OCI-LY1 (cell line): ENCODE measurements at regions not wholly inside any gene's neighbourhood (a gene's known extent, or its start where the extent isn't known, plus 50 kb on each side); places are given as distances from the start of the nearest gene placed in this dataset.

Experiments
- H2AFZ ChIP-seq: fragments of 200-600 bp; sonication (generic), shearing (Covaris generic); 2 replicates; pipeline ENCODE4 v1.6.0; 2014; ENCODE audit warnings: antibody characterized with exemption, mild to moderate bottlenecking, low read length
- H3F3A ChIP-seq: fragments of 200-600 bp; sonication (generic), shearing (Covaris generic); 2 replicates; pipeline ENCODE4 v1.6.0; 2014; ENCODE audit warnings: mild to moderate bottlenecking, antibody characterized with exemption, low read length, moderate library complexity; ENCODE audit not compliant: insufficient read depth
- H3K27ac ChIP-seq: fragments of 200-600 bp; sonication (generic); 2 replicates; pipeline ENCODE4 v1.5.1; 2014; ENCODE audit warnings: low read length, mixed run types, mild to moderate bottlenecking, low read depth; ENCODE audit not compliant: poor library complexity, severe bottlenecking
- H3K27me3 ChIP-seq: fragments of 200-600 bp; sonication (generic); 2 replicates; pipeline ENCODE4 v1.6.0; 2014; ENCODE audit warnings: antibody characterized with exemption, mild to moderate bottlenecking, low read length, moderate library complexity; ENCODE audit not compliant: insufficient read depth
- H3K36me3 ChIP-seq: fragments of 200-600 bp; sonication (generic); 2 replicates; pipeline ENCODE4 v1.6.1; 2014; ENCODE audit warnings: mild to moderate bottlenecking, antibody characterized with exemption, low read length, moderate library complexity, mixed read lengths; ENCODE audit not compliant: insufficient read depth
- H3K4me1 ChIP-seq: fragments of 200-600 bp; sonication (generic); 2 replicates; pipeline ENCODE4 v1.5.1; 2014; ENCODE audit warnings: mild to moderate bottlenecking, low read length, moderate library complexity; ENCODE audit not compliant: insufficient read depth, severe bottlenecking
- H3K4me2 ChIP-seq: fragments of 200-600 bp; sonication (generic), shearing (Covaris generic); 2 replicates; pipeline ENCODE4 v1.6.1; 2014; ENCODE audit warnings: low read length
- H3K4me3 ChIP-seq: fragments of 200-600 bp; sonication (generic); 2 replicates; pipeline ENCODE4 v1.5.1; 2014; ENCODE audit warnings: low read length, low read depth, mild to moderate bottlenecking, mixed read lengths; ENCODE audit not compliant: poor library complexity, severe bottlenecking
- H3K79me2 ChIP-seq: fragments of 200-600 bp; shearing (Covaris generic); 2 replicates; pipeline ENCODE4 v1.6.1; 2016; ENCODE audit warnings: mixed run types, low read length, mixed read lengths; ENCODE audit not compliant: insufficient read depth
- H3K9ac ChIP-seq: fragments of 200-600 bp; sonication (generic), shearing (Covaris generic); 2 replicates; pipeline ENCODE4 v1.6.1; 2014; ENCODE audit warnings: mild to moderate bottlenecking, low read length, mixed read lengths
- H3K9me2 ChIP-seq: fragments of 200-600 bp; sonication (generic), shearing (Covaris generic); 2 replicates; pipeline ENCODE4 v1.6.1; 2014; ENCODE audit warnings: low read depth, mild to moderate bottlenecking, low read length, mixed read lengths
- H3K9me3 ChIP-seq: fragments of 200-600 bp; shearing (Covaris generic); 2 replicates; pipeline ENCODE4 v1.6.1; 2014; ENCODE audit warnings: low read length, mixed read lengths
- H4K20me1 ChIP-seq: fragments of 200-600 bp; sonication (generic), shearing (Covaris generic); 2 replicates; pipeline ENCODE4 v1.6.0; 2016; ENCODE audit warnings: mild to moderate bottlenecking, low read length; ENCODE audit not compliant: insufficient read depth
- EZH2 ChIP-seq: fragments of 200-600 bp; sonication (generic), shearing (Covaris generic); IDR thresholded peaks from 2 replicates; pipeline ENCODE4 v1.8.0; 2017; ENCODE audit warnings: borderline replicate concordance, mixed run types, mild to moderate bottlenecking, antibody characterized with exemption, low read length, moderate library complexity, mixed read lengths
- TF ChIP-seq, protein P1 (sequence below): fragments of 200-600 bp; sonication (generic), shearing (Covaris generic); IDR thresholded peaks from 2 replicates; pipeline ENCODE4 v1.5.1; 2017; ENCODE audit warnings: mild to moderate bottlenecking, antibody characterized with exemption, low read length, moderate library complexity, mixed read lengths

DNA sequence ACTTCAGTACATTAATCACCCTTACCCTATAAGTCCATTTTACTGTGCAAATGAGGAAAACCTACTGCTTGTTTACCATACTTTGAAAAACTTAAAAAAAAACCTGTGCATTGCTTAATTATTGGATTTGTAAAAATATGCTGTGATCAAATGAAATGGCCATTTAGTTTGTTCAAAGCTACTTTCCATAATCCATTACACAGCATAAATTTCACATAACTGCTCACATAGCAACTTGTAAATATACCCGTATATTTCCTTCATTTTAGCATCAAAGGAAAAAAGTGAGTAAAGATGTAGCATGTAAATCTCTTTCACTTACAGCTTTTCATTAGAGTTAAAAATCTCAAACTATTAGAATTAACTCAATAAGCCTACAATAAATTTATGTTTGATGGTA is 415.1 kb downstream of the NR4A2 start:
- Histone ChIP-seq H4K20me1 (no peaks in the 10 kb centered on the region), H3K4me3 (no peak overlapping the region), H3K9me2 (no peaks in the 10 kb centered on the region), H3K27ac (no peak overlapping the region), H3F3A (no peaks in the 10 kb centered on the region), H3K9ac (no peak overlapping the region), H3K36me3 (no peaks in the 10 kb centered on the region), H3K79me2 (no peaks in the 10 kb centered on the region), H3K9me3 (no peaks in the 10 kb centered on the region), H3K4me2 (no peak overlapping the region), H3K4me1 (no peaks in the 10 kb centered on the region), H3K27me3 (no peaks in the 10 kb centered on the region), H2AFZ (no peak overlapping the region)
- TF ChIP-seq, protein P1, sequence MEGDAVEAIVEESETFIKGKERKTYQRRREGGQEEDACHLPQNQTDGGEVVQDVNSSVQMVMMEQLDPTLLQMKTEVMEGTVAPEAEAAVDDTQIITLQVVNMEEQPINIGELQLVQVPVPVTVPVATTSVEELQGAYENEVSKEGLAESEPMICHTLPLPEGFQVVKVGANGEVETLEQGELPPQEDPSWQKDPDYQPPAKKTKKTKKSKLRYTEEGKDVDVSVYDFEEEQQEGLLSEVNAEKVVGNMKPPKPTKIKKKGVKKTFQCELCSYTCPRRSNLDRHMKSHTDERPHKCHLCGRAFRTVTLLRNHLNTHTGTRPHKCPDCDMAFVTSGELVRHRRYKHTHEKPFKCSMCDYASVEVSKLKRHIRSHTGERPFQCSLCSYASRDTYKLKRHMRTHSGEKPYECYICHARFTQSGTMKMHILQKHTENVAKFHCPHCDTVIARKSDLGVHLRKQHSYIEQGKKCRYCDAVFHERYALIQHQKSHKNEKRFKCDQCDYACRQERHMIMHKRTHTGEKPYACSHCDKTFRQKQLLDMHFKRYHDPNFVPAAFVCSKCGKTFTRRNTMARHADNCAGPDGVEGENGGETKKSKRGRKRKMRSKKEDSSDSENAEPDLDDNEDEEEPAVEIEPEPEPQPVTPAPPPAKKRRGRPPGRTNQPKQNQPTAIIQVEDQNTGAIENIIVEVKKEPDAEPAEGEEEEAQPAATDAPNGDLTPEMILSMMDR = no peak
- TF ChIP-seq EZH2 = no peak

DNA sequence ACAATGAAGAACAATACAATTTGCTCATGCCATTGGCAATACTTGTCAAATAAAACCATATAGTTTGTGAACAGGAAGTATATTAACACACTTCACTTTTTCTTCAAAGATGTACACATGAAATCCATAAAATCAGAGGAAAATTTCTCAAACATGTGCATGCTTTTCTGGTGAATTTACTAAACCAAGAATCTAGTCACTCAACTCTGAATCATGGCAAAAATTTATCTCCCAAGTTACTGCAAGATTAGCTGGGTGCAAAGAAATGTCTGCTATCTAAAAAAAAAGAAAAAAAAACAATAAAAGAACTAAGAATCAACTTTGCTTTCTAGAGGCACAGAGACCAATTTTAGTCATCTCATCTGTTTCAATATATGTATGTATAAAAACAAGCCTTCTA is 419.2 kb downstream of the NR4A2 start:
- no peaks in the 10 kb centered on the region for H4K20me1 ChIP-seq
- no peak overlapping the region for H3K4me3 ChIP-seq
- H3K9me3 ChIP-seq = no peaks in the 10 kb centered on the region
- no peaks in the 10 kb centered on the region for H3K27me3 ChIP-seq
- no peak overlapping the region for H2AFZ ChIP-seq
- H3F3A ChIP-seq = no peaks in the 10 kb centered on the region
- no peaks in the 10 kb centered on the region for H3K4me1 ChIP-seq
- no peak overlapping the region for H3K27ac ChIP-seq
- TF ChIP-seq EZH2 = no peak
- no peaks in the 10 kb centered on the region for H3K79me2 ChIP-seq
- no peaks in the 10 kb centered on the region for H3K9me2 ChIP-seq
- no peak overlapping the region for H3K4me2 ChIP-seq
- no peak overlapping the region for H3K9ac ChIP-seq
- no peaks in the 10 kb centered on the region for H3K36me3 ChIP-seq

DNA sequence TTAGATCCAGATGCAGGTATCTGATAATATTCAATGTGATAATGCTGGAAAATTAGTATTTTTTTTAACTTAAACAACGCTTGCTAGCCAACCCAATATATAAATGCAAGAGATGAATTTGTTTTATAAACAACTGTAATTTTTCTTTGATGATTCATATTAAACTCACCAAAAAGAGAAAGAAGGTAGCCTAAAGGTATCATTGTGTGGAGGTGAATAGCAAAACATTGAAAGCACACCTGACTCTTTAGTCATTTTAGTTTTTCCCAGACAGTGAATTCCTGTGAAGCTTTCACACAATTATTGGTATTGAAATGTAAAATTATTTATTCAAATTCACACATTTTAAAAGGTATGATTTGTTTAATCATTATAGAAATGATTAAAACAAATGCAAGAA is 424.0 kb downstream of the NR4A2 start:
- Histone ChIP-seq H3K27ac (no peak overlapping the region), H3F3A (no peaks in the 10 kb centered on the region), H3K9me3 (no peaks in the 10 kb centered on the region), H2AFZ (no peak overlapping the region), H3K79me2 (no peaks in the 10 kb centered on the region), H3K9me2 (no peaks in the 10 kb centered on the region), H3K4me2 (no peak overlapping the region), H4K20me1 (no peaks in the 10 kb centered on the region), H3K4me3 (no peak overlapping the region), H3K9ac (no peak overlapping the region), H3K4me1 (no peaks in the 10 kb centered on the region), H3K27me3 (no peaks in the 10 kb centered on the region), H3K36me3 (no peaks in the 10 kb centered on the region)
- TF ChIP-seq, protein P1 = no peak
- TF ChIP-seq EZH2 = no peak

DNA sequence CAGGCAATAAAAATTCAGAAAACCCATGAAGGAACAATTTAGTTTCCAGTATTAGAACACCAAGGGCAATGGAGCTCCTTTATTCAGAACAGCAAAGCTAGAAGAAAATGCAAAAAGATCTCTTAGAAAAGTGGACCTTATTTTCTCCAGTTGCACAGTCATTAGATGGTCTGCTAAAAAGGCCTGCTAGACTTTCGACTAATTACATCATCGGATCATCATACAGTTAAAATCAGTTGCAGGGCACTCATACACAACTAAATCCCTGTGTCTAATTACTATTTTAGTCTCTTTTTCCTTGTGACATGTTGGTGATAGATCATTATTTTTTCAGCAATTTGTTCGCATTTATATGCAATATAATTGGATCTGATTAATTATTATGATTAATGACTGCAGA is 425.3 kb downstream of the NR4A2 start:
- Histone ChIP-seq H3K4me2 (no peak overlapping the region), H4K20me1 (no peaks in the 10 kb centered on the region), H3K9me3 (no peaks in the 10 kb centered on the region), H3F3A (no peaks in the 10 kb centered on the region), H2AFZ (no peak overlapping the region), H3K4me1 (no peaks in the 10 kb centered on the region), H3K27ac (no peak overlapping the region), H3K9me2 (no peaks in the 10 kb centered on the region), H3K27me3 (no peaks in the 10 kb centered on the region), H3K4me3 (no peak overlapping the region), H3K79me2 (no peaks in the 10 kb centered on the region), H3K9ac (no peak overlapping the region), H3K36me3 (no peaks in the 10 kb centered on the region)
- TF ChIP-seq, protein P1 = no peak
- TF ChIP-seq EZH2 = no peak
